ENCODE measurements at regions not wholly inside any gene's neighbourhood (a gene's known extent, or its start where the extent isn't known, plus 50 kb on each side); places are given as distances from the start of the nearest gene placed in this dataset.

GRCh38 chr9:87059772-87060171 lies 112.5 kb upstream of the GAS1 start:
- Histone ChIP-seq H3K79me2 (ENCODE audit: insufficient read depth, low read length) (no peaks in the 10 kb centered on the region; the same call in 1 of the 2 replicates), H4K8ac (replicated peaks; ENCODE audit: insufficient read length, low read depth, low read length) (no peak overlapping the region), H3T11ph (ENCODE audit: low read length) (no peak overlapping the region), H3K27ac (ENCODE audit: insufficient read length, low read depth, low read length) (no peak overlapping the region), H2AK5ac (ENCODE audit: insufficient read length, low read length) (no peak overlapping the region), H3K4me1 (ENCODE audit: insufficient read depth, low read length) (no peaks in the 10 kb centered on the region; the same call in 1 of the 2 replicates), H2BK120ac (ENCODE audit: low read depth, low read length, poor library complexity, severe bottlenecking) (no peak overlapping the region), H4K5ac (ENCODE audit: insufficient read length, low read depth, low read length) (no peak overlapping the region), H3K79me1 (ENCODE audit: insufficient read depth, low read depth, low read length, poor library complexity, severe bottlenecking) (no peaks in the 10 kb centered on the region), H2AFZ (ENCODE audit: low read length) (no peak overlapping the region), H3K23ac (ENCODE audit: insufficient read length, low read depth, low read length) (no peak overlapping the region), H2BK5ac (ENCODE audit: insufficient read length, low read length) (no peak overlapping the region), H2BK15ac (ENCODE audit: low read depth, low read length) (no peak overlapping the region), H3K14ac (ENCODE audit: insufficient read depth, low read length) (no peak overlapping the region), H3K4me2 (ENCODE audit: insufficient read depth, insufficient read length, low read length) (no peak overlapping the region), H3K23me2 (ENCODE audit: insufficient read length, low read depth, low read length, poor library complexity, severe bottlenecking) (no peaks in the 10 kb centered on the region), H4K20me1 (ENCODE audit: control insufficient read depth, insufficient read depth, insufficient read length) (no peaks in the 10 kb centered on the region), H2BK20ac (ENCODE audit: low read depth, low read length, poor library complexity, severe bottlenecking) (no peak overlapping the region), H3K56ac (ENCODE audit: insufficient read length, low read depth, low read length) (no peak overlapping the region), H3K27me3 (ENCODE audit: insufficient read depth, low read length) (no peaks in the 10 kb centered on the region), H3K9ac (ENCODE audit: extremely low read depth, insufficient read length, low read length) (no peak overlapping the region), H3K4ac (ENCODE audit: low read depth, low read length) (no peak overlapping the region), H4K91ac (ENCODE audit: insufficient read length, low read depth, low read length) (no peak overlapping the region), H3K18ac (ENCODE audit: insufficient read length, low read depth, low read length) (no peak overlapping the region), H3K9me3 (ENCODE audit: control insufficient read depth, low read depth, low read length) (no peaks in the 10 kb centered on the region), H2BK12ac (ENCODE audit: insufficient read length, low read depth, low read length) (no peak overlapping the region)
- Mint-ChIP-seq H3K4me1 (peaks cover 5 to 7% of the 10 kb centered on the region in 2 experiments), H3K27me3 (ENCODE audit: low read depth) (0 out of 2 replicates have a peak, but pooled peaks cover 1% of the 10 kb centered on the region), H3K9me3 (no peaks in the 10 kb centered on the region; a peak in 1 of 5 replicates), H3K4me3 (no peak overlapping the region), H3K36me3 (ENCODE audit: insufficient read depth in 1 of 3, low read depth in 3 of 3) (no peaks in the 10 kb centered on the region), H3K27ac (no peak overlapping the region)
- no peak for TF ChIP-seq CTCF (conservative IDR thresholded peaks at IDR 0.05)
- WGBS (ENCODE audit: extremely low coverage, insufficient read length, low lambda C conversion rate): no CpG with 5 or more reads among the region's 2 CpGs
- DNase-seq: no peak
